Posterior cingulate gyrus (tissue), 11 donors: ENCODE measurements at regions not wholly inside any gene's neighbourhood (a gene's known extent, or its start where the extent isn't known, plus 50 kb on each side); places are given as distances from the start of the nearest gene placed in this dataset.
"Not testable (repeated sequence)": the region's sequence is repeated elsewhere in the genome, so short reads cannot be mapped to it uniquely, and the experiment has no call there.

Source experiments
- DNase-seq, 10 donors: peaks; one replicate each; pipeline versions ENCODE4 v3.0.0 to v3.0.0-alpha.2; 2020 to 2021; ENCODE audit warnings: mixed read lengths in 3 of 10
- intact Hi-C: fragments of 100-400 bp; cut with DNase I; formaldehyde crosslinking; loops from one replicate; pipeline ENCODE4 v1.15.1; 2023

- intact Hi-C loops = no loop called here
- no peak for DNase-seq
These were observed 81.8 kb upstream of the RUBCNL start for GRCh38 chr13:46468570-46469463.

DNA sequence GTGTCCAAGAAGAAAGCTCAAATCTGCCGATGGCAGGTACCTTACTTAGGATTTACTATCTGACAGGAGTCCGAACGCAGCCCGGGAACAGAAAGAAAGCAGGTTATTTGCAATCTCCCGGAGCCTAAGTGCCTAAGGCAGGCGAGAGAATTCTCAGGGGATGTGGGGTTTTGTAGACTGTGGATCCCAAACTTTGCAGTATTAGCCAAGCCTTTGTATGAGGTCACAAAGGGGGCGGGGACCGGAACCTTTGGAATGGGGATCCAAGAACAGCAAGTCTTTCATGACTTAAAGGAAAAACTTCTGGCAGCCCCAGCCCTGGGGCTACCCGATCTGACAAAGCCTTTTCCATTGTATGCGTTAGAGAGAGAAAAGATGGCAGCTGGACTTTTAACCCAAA is 80.6 kb upstream of the RUBCNL start:
- intact Hi-C loops, DNase-seq: not testable (repeated sequence)

- intact Hi-C loops, DNase-seq: not testable (repeated sequence)
These were observed 79.0 kb upstream of the RUBCNL start for GRCh38 chr13:46466074-46466473.

DNA sequence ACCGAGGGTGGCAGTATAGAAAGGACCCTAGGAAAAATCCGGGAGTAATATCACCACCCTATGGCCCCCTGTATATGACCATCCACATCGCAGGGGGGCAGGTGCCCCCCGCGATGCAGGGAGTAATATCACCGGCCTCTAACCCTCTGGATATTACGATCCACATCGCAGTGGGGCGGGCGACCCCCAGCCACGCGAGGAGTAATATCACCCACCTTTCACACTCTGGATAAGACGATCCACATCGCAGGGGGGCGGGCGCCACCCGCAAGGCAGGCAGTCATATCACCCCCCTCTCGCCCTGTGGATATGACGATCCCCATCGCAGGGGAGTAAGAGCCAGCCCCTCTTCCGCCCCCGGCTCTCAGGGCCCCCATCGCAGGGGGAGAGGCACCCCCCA is 76.7 kb upstream of the RUBCNL start:
- DNase-seq = no peak
- intact Hi-C loops = no loop called here

DNA sequence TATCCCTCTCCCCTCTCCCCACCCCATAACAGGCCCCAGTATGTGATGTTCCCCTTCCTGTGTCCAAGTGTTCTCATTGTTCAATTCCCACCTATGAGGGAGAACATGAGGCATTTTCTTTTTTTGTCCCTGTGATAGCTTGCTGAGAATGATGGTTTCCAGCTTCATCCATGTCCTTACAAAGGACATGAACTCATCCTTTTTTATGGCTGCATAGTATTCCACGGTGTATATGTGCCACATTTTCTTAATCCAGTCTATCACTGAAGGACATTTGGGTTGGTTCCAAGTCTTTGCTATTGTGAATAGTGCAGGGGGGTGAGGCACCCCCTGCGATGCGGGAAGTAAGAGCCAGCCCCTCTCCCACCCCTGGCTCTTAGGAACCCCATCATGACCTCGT is 73.2 kb upstream of the RUBCNL start:
- intact Hi-C loops, DNase-seq: not testable (repeated sequence)

GRCh38 chr13:46457255-46457654 is 70.2 kb upstream of the RUBCNL start:
- DNase-seq, intact Hi-C loops: not testable (repeated sequence)

DNA sequence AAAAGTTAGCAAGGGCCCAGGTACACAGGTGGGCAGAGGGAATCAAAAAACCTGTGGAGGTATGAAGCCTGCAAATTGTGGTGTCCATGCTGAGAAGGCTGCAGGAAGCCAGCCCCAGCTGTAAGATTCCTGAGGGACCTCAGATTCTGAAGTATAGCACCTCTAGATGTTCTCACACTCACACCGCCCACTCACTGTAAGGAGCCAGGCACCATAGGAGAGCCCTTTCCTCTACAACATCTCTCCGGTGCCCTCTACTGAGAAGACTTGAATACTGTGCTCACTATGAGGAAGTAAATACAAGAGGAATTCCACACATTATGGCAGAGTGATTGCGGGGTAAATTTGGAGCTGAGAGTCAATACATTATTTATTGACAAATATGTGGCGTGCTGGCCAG is 68.9 kb upstream of the RUBCNL start:
- DNase-seq, intact Hi-C loops: not testable (repeated sequence)

GRCh38 chr13:46451145-46451544 is 64.1 kb upstream of the RUBCNL start:
- intact Hi-C loops = not testable (repeated sequence)

DNA sequence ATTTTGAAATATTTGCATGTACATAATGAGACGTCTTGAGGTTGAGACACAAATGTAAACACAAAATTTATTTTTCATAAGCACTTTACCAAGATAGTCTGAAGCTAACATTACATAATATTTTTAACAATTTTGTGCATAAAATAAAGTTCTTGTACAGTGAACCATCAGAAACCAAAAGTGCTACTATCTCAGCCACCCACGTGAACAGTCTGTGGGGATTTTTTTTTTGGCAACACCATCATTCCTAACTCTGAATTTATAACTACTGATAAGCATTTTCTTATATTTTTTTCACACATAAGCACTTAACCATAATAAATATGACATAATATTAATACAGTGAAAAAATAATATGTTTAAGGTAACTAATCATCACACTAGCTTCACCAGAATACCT is 62.9 kb upstream of the RUBCNL start:
- DNase-seq, intact Hi-C loops: not testable (repeated sequence)

More at GRCh38 chr13:46451145-46451544, 64.1 kb upstream of the RUBCNL start:
- DNase-seq = not testable (repeated sequence)

DNA sequence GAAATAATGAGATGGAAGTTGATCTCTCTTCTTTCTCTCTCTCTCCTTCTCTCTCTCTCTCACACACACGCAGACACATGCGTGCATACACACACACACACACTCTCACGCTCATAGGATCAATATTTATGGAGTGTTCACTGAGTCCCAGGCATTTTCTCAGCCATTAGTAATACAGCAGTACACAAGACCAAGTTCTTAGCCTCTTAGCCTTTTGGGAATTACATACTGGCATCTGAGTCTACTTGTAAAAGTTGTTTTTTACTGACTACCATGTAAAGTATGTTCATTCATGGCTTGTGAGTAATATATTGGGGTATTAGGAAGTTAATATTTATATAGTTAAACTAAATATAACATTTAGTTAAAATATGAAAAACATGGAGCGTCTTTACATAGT is 61.1 kb upstream of the RUBCNL start:
- intact Hi-C loops, DNase-seq: not testable (repeated sequence)

DNA sequence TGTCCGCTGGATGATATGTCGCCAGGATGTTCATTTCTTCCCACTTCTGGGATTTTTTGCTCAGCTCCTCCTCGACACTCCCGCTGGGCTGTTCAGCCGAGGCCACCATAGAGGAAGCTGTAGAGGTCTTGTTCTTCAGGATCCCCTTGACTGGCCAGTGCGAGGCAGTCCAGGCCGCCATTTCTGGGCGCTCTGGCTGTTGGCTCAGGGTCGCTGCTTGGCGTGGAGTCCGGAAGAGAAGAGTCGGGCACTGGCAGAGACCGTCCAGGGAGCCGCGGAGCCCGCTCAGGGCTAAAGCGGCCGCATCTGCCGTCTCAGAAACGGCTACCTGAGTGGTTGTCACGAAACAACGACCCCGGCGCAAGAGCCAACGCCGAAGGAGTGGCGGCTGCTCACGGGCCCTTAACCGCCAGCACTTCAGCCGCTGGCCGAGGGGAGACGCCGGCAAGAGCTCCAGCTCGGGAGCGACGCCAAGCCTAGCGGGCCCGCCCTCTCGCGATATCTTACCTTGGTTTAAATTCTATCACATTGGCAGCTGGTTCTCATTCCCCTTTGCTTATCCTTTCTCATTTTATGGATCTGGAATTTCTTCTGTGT is 50.9 kb upstream of the RUBCNL start:
- peak in 3 of 10 donors; percentile 52 to 76 (median 59) for DNase-seq
- intact Hi-C loops = not testable (repeated sequence)
